K562 (cell line): ENCODE measurements at regions not wholly inside any gene's neighbourhood (a gene's known extent, or its start where the extent isn't known, plus 50 kb on each side); places are given as distances from the start of the nearest gene placed in this dataset.

Experiments
- ATAC-seq: fragments of 200-7000 bp; cut with Tn5 transposase; 3 replicates; pipeline ENCODE4 v1.9.1; 2020; ENCODE audit warnings: moderate library complexity
- BruUV-seq: library from RNA; stranded (reverse); fragments of 400-500 nt; replicated peaks from 2 replicates; lab custom pipeline; 2021; lab: Mats Ljungman, UMichigan
- CTCF ChIA-PET: fragments of 300-600 bp; formaldehyde crosslinking; extraction: SDS; loops from one replicate; lab custom pipeline; 2021; ENCODE audit warnings: low intra/inter-chr PET ratio; lab: Yijun Ruan, JAX
- POLR2A ChIA-PET: fragments of 300-600, 350-650 bp; sonication (Branson Sonifier 250); formaldehyde crosslinking; extraction: SDS; loops from one replicate; lab custom pipeline; 2021; ENCODE audit warnings: antibody characterized with exemption, inconsistent platforms; lab: Yijun Ruan, JAX
- DNase-seq, 4 experiments: peaks; one replicate each; pipeline versions ENCODE4 v3.0.0 to v3.0.0-alpha.2; 2011 to 2018; ENCODE audit warnings: low spot score in 3 of 4, mixed read lengths in 3 of 4; ENCODE audit errors: extremely low read depth in 1 of 4
- FAIRE-seq: peaks from 2 replicates; lab custom pipeline; 2011; peaks lifted over from hg19 to GRCh38; lab: Jason Lieb, UNC
- H2AFZ ChIP-seq: 2 replicates; pipeline ENCODE4 v1.6.0; 2011; ENCODE audit warnings: low read depth, low read length, control low read depth, inconsistent platforms
- H3K27ac ChIP-seq: fragments of 200-600 bp; 3 replicates; pipeline ENCODE4 v1.8.0; 2011; ENCODE audit warnings: low read depth, mild to moderate bottlenecking, control low read depth, inconsistent platforms, low read length, moderate library complexity, mixed read lengths; ENCODE audit errors: extremely low read depth
- H3K27me3 ChIP-seq, 2 experiments: fragments of 300-600 bp in 1 of 2; 2 replicates in 1 of 2; 3 replicates in 1 of 2; pipeline versions ENCODE4 v1.6.0 to v1.8.0; 2011; ENCODE audit warnings: inconsistent platforms in 2 of 2, low read length in 2 of 2, mild to moderate bottlenecking in 1 of 2, mixed read lengths in 1 of 2, moderate library complexity in 1 of 2; ENCODE audit not compliant: control insufficient read depth in 2 of 2, insufficient read depth in 2 of 2
- H3K36me3 ChIP-seq: fragments of 300-600 bp; 3 replicates; pipeline ENCODE4 v1.8.0; 2011; ENCODE audit warnings: mild to moderate bottlenecking, low read length, inconsistent platforms; ENCODE audit not compliant: control insufficient read depth, insufficient read depth
- H3K4me1 ChIP-seq, 2 experiments: fragments of 200-600 bp in 1 of 2; replicated peaks in 1 of 2; 2 replicates in 1 of 2; 3 replicates in 1 of 2; pipeline versions ENCODE4 v1.5.1 to v1.8.0; 2011; ENCODE audit warnings: inconsistent platforms in 2 of 2, low read length in 2 of 2, mild to moderate bottlenecking in 1 of 2, mixed read lengths in 1 of 2, moderate library complexity in 1 of 2; ENCODE audit not compliant: control insufficient read depth in 2 of 2, insufficient read depth in 2 of 2
- H3K4me2 ChIP-seq: 2 replicates; pipeline ENCODE4 v1.6.1; 2011; ENCODE audit warnings: low read length, control low read depth, inconsistent platforms, mixed read lengths; ENCODE audit not compliant: insufficient read depth
- H3K4me3 ChIP-seq: fragments of 200-600 bp; sonication (generic), shearing (Covaris generic); 2 replicates; pipeline ENCODE4 v1.5.1; 2016; ENCODE audit warnings: control low read depth, inconsistent platforms
- H3K79me2 ChIP-seq: fragments of 200-600 bp; 3 replicates; pipeline ENCODE4 v1.8.0; 2011; ENCODE audit warnings: low read length, inconsistent platforms; ENCODE audit not compliant: control insufficient read depth, insufficient read depth
- H3K9ac ChIP-seq, 2 experiments: 2 replicates each; pipeline versions ENCODE4 v1.6.0 to v1.6.1; 2011; ENCODE audit warnings: low read depth in 2 of 2, low read length in 2 of 2, control low read depth in 1 of 2, inconsistent platforms in 1 of 2, mild to moderate bottlenecking in 1 of 2, mixed read lengths in 1 of 2; ENCODE audit not compliant: insufficient read depth in 1 of 2
- H3K9me1 ChIP-seq: one replicate; pipeline ENCODE4 v1.6.0; 2011; ENCODE audit warnings: inconsistent platforms, mild to moderate bottlenecking, low read length, moderate library complexity; ENCODE audit not compliant: control insufficient read depth, insufficient read depth
- H3K9me3 ChIP-seq: replicated peaks from 2 replicates; pipeline ENCODE4 v1.5.1; 2011; ENCODE audit warnings: low read depth, low read length, inconsistent platforms; ENCODE audit not compliant: control insufficient read depth, insufficient read depth
- H4K20me1 ChIP-seq: replicated peaks from 2 replicates; pipeline ENCODE4 v1.6.1; 2011; ENCODE audit warnings: low read length, inconsistent platforms, mixed read lengths; ENCODE audit not compliant: control insufficient read depth, insufficient read depth
- FOXA1 ChIP-seq: fragments of 450-650 bp; IDR thresholded peaks from 2 replicates; pipeline ENCODE4 v1.6.1; 2016; ENCODE audit warnings: mild to moderate bottlenecking, borderline replicate concordance
- FOXA3 ChIP-seq, 2 experiments: fragments of 450-650 bp in 1 of 2; sonication (generic) in 1 of 2; formaldehyde crosslinking; IDR thresholded peaks in 1 of 2; conservative IDR thresholded peaks in 1 of 2; 2 replicates each; pipeline versions ENCODE4 v1.4.0 to v1.8.0; 2020 to 2022; ENCODE audit warnings: mild to moderate bottlenecking in 2 of 2, missing genetic modification reagents in 1 of 2
- HDAC8 ChIP-seq: fragments of 450-650 bp; IDR thresholded peaks from 2 replicates; pipeline ENCODE4 v1.6.1; 2016; ENCODE audit warnings: mild to moderate bottlenecking, missing genetic modification characterization, moderate library complexity, missing compliant biosample characterization
- HDGF ChIP-seq: fragments of 450-650 bp; IDR thresholded peaks from 2 replicates; pipeline ENCODE4 v1.6.1; 2016
- L3MBTL2 ChIP-seq: fragments of 450-650 bp; IDR thresholded peaks from 2 replicates; pipeline ENCODE4 v1.6.1; 2016; ENCODE audit warnings: mild to moderate bottlenecking, moderate library complexity
- PKNOX1 ChIP-seq: fragments of 450-650 bp; IDR thresholded peaks from 2 replicates; pipeline ENCODE4 v1.6.1; 2016
- TAL1 ChIP-seq: fragments of 450-650 bp; IDR thresholded peaks from 2 replicates; pipeline ENCODE4 v1.6.1; 2016; ENCODE audit warnings: mild to moderate bottlenecking
- TEAD1 ChIP-seq, 2 experiments: fragments of 450-650 bp in 1 of 2; sonication (generic) in 1 of 2; formaldehyde crosslinking; IDR thresholded peaks; 2 replicates each; pipeline versions ENCODE4 v1.4.0 to v1.8.0; 2020 to 2022; ENCODE audit warnings: mild to moderate bottlenecking in 2 of 2, missing genetic modification reagents in 1 of 2
- YBX1 ChIP-seq: fragments of 450-650 bp; IDR thresholded peaks from 2 replicates; pipeline ENCODE4 v1.7.1; 2016; ENCODE audit warnings: mild to moderate bottlenecking
- ZNF12 ChIP-seq: sonication (generic); formaldehyde crosslinking; IDR thresholded peaks from 2 replicates; pipeline ENCODE4 v1.4.0; 2020; ENCODE audit warnings: mild to moderate bottlenecking, missing genetic modification reagents
- ZNF140 ChIP-seq: fragments of 250-450 bp; sonication (Bioruptor Pico); IDR thresholded peaks from 2 replicates; pipeline ENCODE4 v1.8.0; 2021; ENCODE audit warnings: moderate library complexity, mild to moderate bottlenecking, inconsistent platforms
- WGBS: fragments of 100-300 bp; shearing (Covaris generic); methylation state at CpG from one replicate; pipeline ENCODE4 v1.1.6; 2016; ENCODE audit warnings: low coverage, mixed read lengths; ENCODE audit not compliant: insufficient coverage; ENCODE audit errors: missing lambda C conversion rate; 5-methylcytosine and 5-hydroxymethylcytosine counted together
- in situ Hi-C: fragments of 300-500 bp; cut with MboI; formaldehyde crosslinking; loops from 4 replicates; pipeline ENCODE4 v1.15.0; 2018; ENCODE audit warnings: inconsistent platforms, mixed read lengths
- intact Hi-C: fragments of 100-400 bp; cut with micrococcal nuclease; formaldehyde crosslinking; loops from 2 replicates; pipeline ENCODE4 v1.14.2; 2022
- TF ChIP-seq, protein P1 (sequence below): fragments of 450-650 bp; conservative IDR thresholded peaks from 2 replicates; pipeline ENCODE4 v1.6.1; 2016; ENCODE audit warnings: missing genetic modification characterization, low read depth, mild to moderate bottlenecking, missing compliant biosample characterization, moderate library complexity

GRCh38 chr4:74610491-74610890, 165.6 kb downstream of the AREG start:
- FAIRE-seq = no peak
- no peaks in the 10 kb centered on the region for H3K9me3 ChIP-seq
- no peak for ATAC-seq
- CTCF ChIA-PET = no interaction called here
- H3K4me1 ChIP-seq = no peaks in the 10 kb centered on the region; a peak in 1 of 5 replicates
- 17% methylated on average over 2 of the region's 2 CpGs for WGBS
- H2AFZ ChIP-seq = no peak overlapping the region
- H3K79me2 ChIP-seq = no peaks in the 10 kb centered on the region
- BruUV-seq = no TSS peak
- no peak overlapping the region for H3K4me2 ChIP-seq
- DNase-seq = no peak
- TF ChIP-seq, protein P1, sequence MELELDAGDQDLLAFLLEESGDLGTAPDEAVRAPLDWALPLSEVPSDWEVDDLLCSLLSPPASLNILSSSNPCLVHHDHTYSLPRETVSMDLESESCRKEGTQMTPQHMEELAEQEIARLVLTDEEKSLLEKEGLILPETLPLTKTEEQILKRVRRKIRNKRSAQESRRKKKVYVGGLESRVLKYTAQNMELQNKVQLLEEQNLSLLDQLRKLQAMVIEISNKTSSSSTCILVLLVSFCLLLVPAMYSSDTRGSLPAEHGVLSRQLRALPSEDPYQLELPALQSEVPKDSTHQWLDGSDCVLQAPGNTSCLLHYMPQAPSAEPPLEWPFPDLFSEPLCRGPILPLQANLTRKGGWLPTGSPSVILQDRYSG (tag) = no peak
- TF ChIP-seq L3MBTL2 (no peak), TAL1 (no peak), ZNF140 (CRISPR knock-in tag) (no peak), HDGF (no peak), TEAD1 (CRISPR knock-in tag; IDR thresholded peaks at IDR 0.05) (no peak), ZNF12 (CRISPR knock-in tag) (no peak), FOXA3 (CRISPR knock-in tag; conservative IDR thresholded peaks at IDR 0.05 in 1 of 2, IDR thresholded peaks at IDR 0.05 in 1 of 2) (no peak), FOXA1 (no peak), HDAC8 (no peak), PKNOX1 (no peak), YBX1 (no peak)
- TF ChIP-seq, all 486 proteins: peak for 0
- Histone ChIP-seq H3K27me3 (no peaks in the 10 kb centered on the region), H3K36me3 (no peaks in the 10 kb centered on the region), H4K20me1 (no peaks in the 10 kb centered on the region), H3K4me3 (no peak overlapping the region), H3K27ac (no peak overlapping the region), H3K9ac (no peak overlapping the region), H3K9me1 (no peaks in the 10 kb centered on the region)
- intact Hi-C loops (no loop called here), in situ Hi-C loops (no loop called here)
- POLR2A ChIA-PET = interaction anchor here (0.7 kb wide), 1 partner anchor 33 kb away, joined by 3 read pairs; no protein-coding TSS in a partner anchor
